ENCODE measurements at regions not wholly inside any gene's neighbourhood (a gene's known extent, or its start where the extent isn't known, plus 50 kb on each side); places are given as distances from the start of the nearest gene placed in this dataset.
"Not testable (repeated sequence)": the region's sequence is repeated elsewhere in the genome, so short reads cannot be mapped to it uniquely, and the experiment has no call there.

GRCh38 chr22:23500508-23501260 lies 79.4 kb downstream of the IGLL1 start:
- DNase-seq (ENCODE audit: low read depth in 2 of 2): no peak

DNA sequence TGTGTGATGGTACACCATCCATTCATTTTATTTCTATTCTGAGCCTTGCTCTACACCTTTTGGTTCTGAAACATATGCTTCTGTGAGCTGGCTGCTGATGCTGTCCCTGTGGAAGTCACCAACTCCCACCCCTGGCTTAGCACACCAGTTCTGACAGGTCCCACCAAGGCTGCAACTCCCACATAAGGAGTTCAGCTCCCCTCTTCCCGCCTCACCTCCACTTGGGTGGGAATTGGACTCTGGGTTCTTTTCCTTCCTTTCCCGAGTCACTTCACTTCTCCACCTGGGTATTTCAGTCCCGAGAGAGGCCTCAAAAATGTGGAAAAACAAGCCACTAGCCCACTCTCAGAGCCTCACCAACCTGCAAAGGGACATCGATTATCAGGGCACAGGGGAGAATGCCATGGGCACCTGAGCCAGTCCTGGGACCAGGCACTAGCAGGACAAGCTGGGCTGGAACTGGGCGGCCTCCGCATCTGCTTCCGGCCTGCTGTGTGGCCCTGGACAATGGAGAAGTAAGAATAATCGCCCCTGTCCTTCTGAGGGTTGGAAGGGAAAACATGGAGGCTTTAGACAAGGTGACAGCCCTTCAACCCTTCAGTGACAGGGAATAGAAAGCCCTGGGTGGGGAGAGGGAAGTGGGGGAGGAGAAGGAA lies 80.1 kb downstream of the IGLL1 start:
- no peak for DNase-seq (ENCODE audit: low read depth in 2 of 2)

GRCh38 chr22:23498811-23499798 lies 81.0 kb downstream of the IGLL1 start:
- no peak for DNase-seq (ENCODE audit: low read depth in 2 of 2)

GRCh38 chr22:23497889-23498288 lies 82.2 kb downstream of the IGLL1 start:
- DNase-seq (ENCODE audit: low read depth in 2 of 2): not testable (repeated sequence)

DNA sequence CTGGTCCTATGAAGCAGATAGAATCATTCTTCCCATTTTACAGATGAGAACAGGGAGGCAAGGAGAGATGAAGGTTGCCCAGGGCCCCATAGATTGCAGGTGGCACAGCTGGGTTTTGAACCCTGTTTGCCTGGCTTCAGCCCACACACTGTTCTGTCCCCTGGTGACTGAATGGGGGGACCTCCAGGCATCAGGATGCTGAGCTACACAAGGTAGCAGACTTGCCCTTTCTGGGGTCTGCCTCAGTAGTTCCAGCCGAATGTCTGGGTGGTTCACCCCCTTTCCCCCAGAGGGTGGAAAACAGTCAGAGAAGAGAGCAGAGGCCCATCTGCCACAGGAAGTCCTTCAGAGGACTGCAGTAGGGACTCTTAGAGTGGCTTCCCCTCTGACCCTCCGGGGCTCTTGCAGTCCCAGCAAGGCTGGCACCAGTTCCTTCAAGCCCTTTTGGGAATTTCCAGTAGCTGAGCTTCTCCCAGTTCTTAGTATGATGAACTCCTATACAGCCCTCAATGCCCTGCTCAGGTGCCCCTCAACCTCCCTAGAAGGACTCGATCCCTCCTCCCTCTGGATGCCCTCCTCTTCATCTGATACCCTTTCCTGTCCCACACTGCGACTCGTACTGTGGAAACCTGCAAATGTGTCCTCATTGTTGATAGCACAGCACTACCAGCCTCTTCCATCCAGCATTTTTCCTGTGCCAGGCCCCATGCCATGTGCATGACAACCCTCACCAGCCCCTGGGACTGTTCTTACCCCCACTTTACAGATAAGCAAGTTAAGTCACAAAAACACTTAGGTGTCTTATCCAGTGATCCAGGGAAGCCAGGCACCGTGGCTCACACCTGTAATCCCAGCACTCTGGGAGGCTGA lies 82.8 kb downstream of the IGLL1 start:
- no peak for DNase-seq (ENCODE audit: low read depth in 2 of 2)

DNA sequence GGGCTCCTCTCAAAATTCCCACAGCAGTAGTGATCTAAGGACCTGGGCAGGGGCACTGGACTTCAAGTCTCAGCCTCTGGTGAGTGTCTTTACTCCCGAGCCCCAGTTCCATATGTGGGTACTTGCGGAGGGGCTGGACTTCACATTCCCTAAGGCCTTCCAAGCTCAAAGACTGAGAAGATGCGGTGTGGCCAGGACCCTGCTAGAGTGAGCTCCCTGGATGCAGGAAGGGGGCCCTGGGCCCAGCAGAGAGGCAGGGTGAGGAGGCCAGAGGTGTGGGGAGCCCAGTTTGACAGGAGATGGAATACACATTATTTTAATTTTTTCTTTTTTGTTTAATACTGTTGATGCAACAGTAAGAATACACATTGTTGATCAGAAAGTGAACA lies 83.7 kb downstream of the IGLL1 start:
- DNase-seq (ENCODE audit: low read depth in 2 of 2): no peak

- DNase-seq (ENCODE audit: low read depth in 2 of 2): no peak
Observed at GRCh38 chr22:23495614-23496444, 84.3 kb downstream of the IGLL1 start.

DNA sequence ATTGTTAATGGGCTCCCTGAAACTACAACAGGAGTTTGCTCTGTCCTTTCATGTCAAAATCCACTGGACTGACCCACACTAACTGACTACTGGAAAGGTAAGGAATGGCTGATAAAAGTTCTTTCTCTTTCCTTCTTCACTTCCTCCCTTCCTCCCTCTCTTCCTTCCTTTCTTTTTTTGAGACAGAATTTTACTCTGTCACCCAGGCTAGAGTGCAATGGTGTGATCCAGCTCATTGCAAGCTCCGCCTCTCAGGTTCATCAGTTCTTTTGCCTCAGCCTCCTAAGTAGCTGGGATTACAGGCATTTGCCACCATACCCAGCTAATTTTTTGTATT lies 85.2 kb downstream of the IGLL1 start:
- no peak for DNase-seq (ENCODE audit: low read depth in 2 of 2)

GRCh38 chr22:23485490-23485889 lies 94.6 kb downstream of the IGLL1 start:
- DNase-seq (ENCODE audit: low read depth in 2 of 2): no peak

GRCh38 chr22:23484651-23485050 lies 95.4 kb downstream of the IGLL1 start:
- no peak for DNase-seq (ENCODE audit: low read depth in 2 of 2)

- no peak for DNase-seq (ENCODE audit: low read depth in 2 of 2)
Observed at GRCh38 chr22:23481369-23481768, 98.7 kb downstream of the IGLL1 start.

DNA sequence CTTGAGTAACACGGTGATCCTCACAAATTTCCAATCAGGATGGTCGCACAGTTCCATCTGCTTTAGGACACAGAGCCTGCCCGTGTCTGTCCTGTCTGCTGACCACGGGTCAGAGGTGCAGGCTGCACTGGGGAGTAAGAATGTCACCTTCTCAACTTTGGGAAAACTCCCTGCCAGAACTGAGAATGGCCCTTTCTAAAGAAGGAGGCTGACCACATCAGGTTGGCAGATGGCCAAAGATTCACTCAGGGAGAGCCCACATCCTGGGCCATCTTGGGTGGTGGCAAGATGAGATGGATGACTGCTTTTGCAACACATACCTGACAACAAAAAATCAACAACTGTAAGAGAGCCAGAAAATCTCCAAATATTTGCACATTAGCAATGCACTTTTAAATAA lies 101.9 kb downstream of the IGLL1 start:
- no peak for DNase-seq (ENCODE audit: low read depth in 2 of 2)

- not testable (repeated sequence) for DNase-seq (ENCODE audit: low read depth in 2 of 2)
Observed at GRCh38 chr22:23474531-23474930, 105.6 kb downstream of the IGLL1 start.

DNA sequence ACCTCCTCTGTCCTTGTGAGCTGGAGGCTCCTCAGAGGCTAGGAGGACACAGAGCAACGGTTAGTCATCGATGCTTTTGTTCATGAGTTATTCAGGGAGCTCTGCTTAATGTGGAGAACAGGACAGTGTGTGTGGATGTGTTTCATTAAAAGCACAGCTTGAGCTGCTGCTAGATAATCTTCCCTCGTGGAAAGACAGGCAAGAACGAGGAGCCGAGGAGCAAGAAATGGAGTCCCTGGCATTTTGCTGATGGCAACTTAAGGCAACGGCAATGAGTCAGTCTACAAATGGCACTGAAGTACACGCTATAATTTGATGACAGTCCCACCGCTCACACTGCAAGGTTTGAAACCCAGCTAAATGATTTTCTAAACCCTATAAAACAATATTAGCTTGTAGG lies 106.2 kb downstream of the IGLL1 start:
- DNase-seq (ENCODE audit: low read depth in 2 of 2): no peak

DNA sequence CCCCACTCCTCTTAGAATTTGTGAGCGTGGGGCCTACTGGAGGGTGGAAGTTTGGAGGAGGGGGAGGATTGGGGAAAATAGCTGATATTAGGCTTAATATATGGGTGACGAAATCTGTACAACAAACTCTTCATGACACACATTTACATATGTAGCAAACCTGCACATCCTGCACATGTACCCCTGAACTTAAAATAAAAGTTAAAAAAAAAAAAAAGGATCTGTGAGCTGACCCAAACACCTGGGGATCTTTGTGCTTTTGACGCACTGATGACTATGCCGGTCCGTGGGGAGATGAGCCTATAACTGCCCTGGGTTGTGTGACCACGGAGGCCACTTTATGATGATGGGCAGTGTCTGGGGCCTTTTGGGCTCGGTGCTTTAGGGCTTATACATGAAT lies 107.7 kb downstream of the IGLL1 start:
- not testable (repeated sequence) for DNase-seq (ENCODE audit: low read depth in 2 of 2)

DNA sequence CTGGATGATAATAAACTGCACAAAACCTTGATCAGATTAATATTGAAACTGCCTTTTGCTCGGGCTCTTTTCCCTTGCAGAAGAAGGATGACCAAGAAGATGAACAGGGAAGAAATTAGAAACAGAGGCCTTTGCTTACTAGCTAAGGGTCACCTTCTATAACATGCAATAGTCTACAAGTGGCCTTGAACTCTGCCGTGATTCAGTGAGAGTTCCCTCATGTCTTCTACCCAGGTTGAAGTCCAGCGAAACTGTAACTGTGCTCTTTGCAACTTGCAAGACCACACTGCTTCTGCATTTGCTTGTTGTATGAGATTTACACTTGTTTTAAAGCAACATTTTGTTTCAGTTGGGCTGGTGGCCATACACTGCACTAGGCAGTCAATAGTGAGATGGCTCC lies 108.4 kb downstream of the IGLL1 start:
- DNase-seq (ENCODE audit: low read depth in 2 of 2): no peak

- no peak for DNase-seq (ENCODE audit: low read depth in 2 of 2)
Observed at GRCh38 chr22:23470811-23471389, 109.2 kb downstream of the IGLL1 start.

DNA sequence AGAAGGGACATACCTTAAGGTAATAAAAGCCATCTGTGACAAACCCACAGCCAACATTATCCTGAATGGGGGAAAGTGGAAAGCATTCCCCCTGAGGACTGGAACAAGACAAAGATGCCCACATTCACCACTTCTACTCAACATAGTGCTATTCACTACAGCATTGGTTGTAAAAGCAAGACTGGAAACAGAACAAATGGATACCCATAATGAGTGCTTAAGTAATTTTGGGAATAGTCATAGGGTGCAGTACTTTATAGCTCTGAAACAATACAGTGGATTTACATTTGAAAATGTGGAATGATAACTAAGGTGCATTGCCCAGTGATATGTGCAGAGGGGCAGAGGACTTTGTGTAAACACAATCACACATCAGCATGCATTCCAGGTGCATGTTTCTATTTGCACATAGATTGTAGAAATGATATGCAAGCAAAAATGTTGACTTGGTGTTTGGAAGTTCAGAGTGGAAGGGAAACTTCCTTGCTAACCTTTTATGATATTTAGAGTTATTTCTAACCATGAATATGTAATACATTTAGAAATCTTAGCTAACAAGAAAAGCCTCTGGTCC lies 112.3 kb downstream of the IGLL1 start:
- no peak for DNase-seq (ENCODE audit: low read depth in 2 of 2)

GRCh38 chr22:23466351-23466750 lies 113.7 kb downstream of the IGLL1 start:
- DNase-seq (ENCODE audit: low read depth in 2 of 2): no peak

- not testable (repeated sequence) for DNase-seq (ENCODE audit: low read depth in 2 of 2)
Observed at GRCh38 chr22:23464796-23465195, 115.3 kb downstream of the IGLL1 start.
